Osteoblast (primary cell): ENCODE measurements at regions not wholly inside any gene's neighbourhood (a gene's known extent, or its start where the extent isn't known, plus 50 kb on each side); places are given as distances from the start of the nearest gene placed in this dataset.

ENCODE experiments used
- DNase-seq: peaks from one replicate; pipeline ENCODE4 v3.0.0; 2011; ENCODE audit warnings: low spot score, mixed read lengths; ENCODE audit not compliant: insufficient read length; ENCODE audit errors: missing footprints
- H2AFZ ChIP-seq: 2 replicates; pipeline ENCODE4 v1.6.0; 2011; ENCODE audit warnings: mild to moderate bottlenecking, low read length
- H3K27ac ChIP-seq: 2 replicates; pipeline ENCODE4 v1.5.1; 2011; ENCODE audit warnings: mild to moderate bottlenecking, low read depth, low read length, moderate library complexity
- H3K27me3 ChIP-seq: 2 replicates; pipeline ENCODE4 v1.6.0; 2012; ENCODE audit warnings: mild to moderate bottlenecking, control low read depth, inconsistent platforms, low read length, moderate library complexity; ENCODE audit not compliant: insufficient read depth
- H3K36me3 ChIP-seq: 2 replicates; pipeline ENCODE4 v1.5.1; 2011; ENCODE audit warnings: mild to moderate bottlenecking, low read length, control low read depth, moderate library complexity; ENCODE audit not compliant: insufficient read depth
- H3K4me1 ChIP-seq: 2 replicates; pipeline ENCODE4 v1.5.1; 2011; ENCODE audit warnings: mild to moderate bottlenecking, low read length, control low read depth, moderate library complexity; ENCODE audit not compliant: insufficient read depth
- H3K4me2 ChIP-seq: 2 replicates; pipeline ENCODE4 v1.6.0; 2011; ENCODE audit warnings: mild to moderate bottlenecking, low read length; ENCODE audit not compliant: insufficient read depth
- H3K4me3 ChIP-seq: fragments of 200-600 bp; sonication (generic); 3 replicates; pipeline ENCODE4 v1.5.1; 2012; ENCODE audit warnings: mild to moderate bottlenecking, low read length, inconsistent platforms; ENCODE audit not compliant: insufficient read depth
- H3K79me2 ChIP-seq: 2 replicates; pipeline ENCODE4 v1.6.0; 2012; ENCODE audit warnings: mild to moderate bottlenecking, low read length, control low read depth, inconsistent platforms; ENCODE audit not compliant: insufficient read depth
- H3K9me3 ChIP-seq: 2 replicates; pipeline ENCODE4 v1.5.1; 2011; ENCODE audit warnings: low read depth, low read length, control low read depth
- H4K20me1 ChIP-seq: 2 replicates; pipeline ENCODE4 v1.6.0; 2012; ENCODE audit warnings: mild to moderate bottlenecking, low read length, control low read depth; ENCODE audit not compliant: insufficient read depth
- TF ChIP-seq, protein P1 (sequence below): IDR thresholded peaks from 2 replicates; pipeline ENCODE4 v1.5.1; 2011; ENCODE audit warnings: mild to moderate bottlenecking, low read depth, low read length, moderate library complexity; ENCODE audit errors: extremely low read depth

DNA sequence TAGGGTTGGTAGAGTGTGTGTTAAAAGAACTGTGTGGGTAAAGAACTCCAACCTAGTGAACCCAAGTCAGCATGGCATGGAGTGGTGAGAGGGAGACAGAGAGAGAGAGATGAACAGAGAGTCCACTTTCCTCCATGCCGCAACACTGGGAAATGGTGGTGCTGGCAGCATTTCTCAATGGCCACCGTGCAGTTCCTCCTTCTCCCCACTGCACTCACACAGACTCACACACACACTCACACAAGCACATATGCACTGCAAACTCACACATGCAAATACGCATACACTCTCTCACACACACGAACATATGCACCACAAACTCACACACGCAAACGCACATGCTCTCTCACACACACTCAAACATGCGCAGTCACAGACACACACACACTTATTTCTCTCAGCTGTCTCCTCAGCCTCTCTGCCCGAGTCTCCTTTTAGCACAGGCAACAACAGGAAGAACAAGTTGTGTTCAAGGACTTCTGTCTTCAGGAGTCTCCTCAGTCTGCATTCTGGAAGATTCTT is 66.5 kb upstream of the LY86 start:
- H3K4me3 ChIP-seq = no peak overlapping the region
- no peaks in the 10 kb centered on the region for H3K79me2 ChIP-seq
- no peak overlapping the region for H3K27ac ChIP-seq
- no peaks in the 10 kb centered on the region for H3K4me1 ChIP-seq
- H2AFZ ChIP-seq = no peak overlapping the region
- no peak overlapping the region for H3K4me2 ChIP-seq
- no peaks in the 10 kb centered on the region for H3K36me3 ChIP-seq
- TF ChIP-seq, protein P1, sequence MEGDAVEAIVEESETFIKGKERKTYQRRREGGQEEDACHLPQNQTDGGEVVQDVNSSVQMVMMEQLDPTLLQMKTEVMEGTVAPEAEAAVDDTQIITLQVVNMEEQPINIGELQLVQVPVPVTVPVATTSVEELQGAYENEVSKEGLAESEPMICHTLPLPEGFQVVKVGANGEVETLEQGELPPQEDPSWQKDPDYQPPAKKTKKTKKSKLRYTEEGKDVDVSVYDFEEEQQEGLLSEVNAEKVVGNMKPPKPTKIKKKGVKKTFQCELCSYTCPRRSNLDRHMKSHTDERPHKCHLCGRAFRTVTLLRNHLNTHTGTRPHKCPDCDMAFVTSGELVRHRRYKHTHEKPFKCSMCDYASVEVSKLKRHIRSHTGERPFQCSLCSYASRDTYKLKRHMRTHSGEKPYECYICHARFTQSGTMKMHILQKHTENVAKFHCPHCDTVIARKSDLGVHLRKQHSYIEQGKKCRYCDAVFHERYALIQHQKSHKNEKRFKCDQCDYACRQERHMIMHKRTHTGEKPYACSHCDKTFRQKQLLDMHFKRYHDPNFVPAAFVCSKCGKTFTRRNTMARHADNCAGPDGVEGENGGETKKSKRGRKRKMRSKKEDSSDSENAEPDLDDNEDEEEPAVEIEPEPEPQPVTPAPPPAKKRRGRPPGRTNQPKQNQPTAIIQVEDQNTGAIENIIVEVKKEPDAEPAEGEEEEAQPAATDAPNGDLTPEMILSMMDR = no peak
- H4K20me1 ChIP-seq = no peaks in the 10 kb centered on the region
- H3K27me3 ChIP-seq = no peaks in the 10 kb centered on the region
- no peak for DNase-seq
- H3K9me3 ChIP-seq = no peaks in the 10 kb centered on the region

DNA sequence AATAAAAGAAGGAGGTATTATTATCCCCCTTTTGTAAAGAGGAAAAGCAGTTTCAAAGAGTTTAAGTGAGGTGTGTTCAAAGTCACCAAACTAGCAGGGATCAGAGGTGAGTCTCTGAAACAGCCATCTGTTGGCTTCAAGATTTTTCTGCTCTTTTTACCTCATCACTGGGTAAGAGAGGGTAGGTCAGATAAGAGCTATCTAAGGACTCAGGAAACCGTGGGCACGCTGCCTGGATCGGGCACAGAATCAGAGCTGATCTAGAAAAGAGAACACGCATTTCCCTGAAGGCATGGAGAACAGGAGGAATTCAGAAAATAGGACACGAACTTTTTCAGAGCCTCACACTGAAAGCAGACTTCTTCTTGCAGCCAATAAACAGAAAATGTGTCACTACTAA is 65.8 kb upstream of the LY86 start:
- no peak overlapping the region for H2AFZ ChIP-seq
- H4K20me1 ChIP-seq = no peaks in the 10 kb centered on the region
- H3K9me3 ChIP-seq = no peaks in the 10 kb centered on the region
- H3K4me1 ChIP-seq = no peaks in the 10 kb centered on the region
- TF ChIP-seq, protein P1 = no peak
- no peak overlapping the region for H3K4me3 ChIP-seq
- no peaks in the 10 kb centered on the region for H3K27me3 ChIP-seq
- H3K36me3 ChIP-seq = no peaks in the 10 kb centered on the region
- no peak overlapping the region for H3K27ac ChIP-seq
- no peak overlapping the region for H3K4me2 ChIP-seq
- DNase-seq = no peak
- no peaks in the 10 kb centered on the region for H3K79me2 ChIP-seq

DNA sequence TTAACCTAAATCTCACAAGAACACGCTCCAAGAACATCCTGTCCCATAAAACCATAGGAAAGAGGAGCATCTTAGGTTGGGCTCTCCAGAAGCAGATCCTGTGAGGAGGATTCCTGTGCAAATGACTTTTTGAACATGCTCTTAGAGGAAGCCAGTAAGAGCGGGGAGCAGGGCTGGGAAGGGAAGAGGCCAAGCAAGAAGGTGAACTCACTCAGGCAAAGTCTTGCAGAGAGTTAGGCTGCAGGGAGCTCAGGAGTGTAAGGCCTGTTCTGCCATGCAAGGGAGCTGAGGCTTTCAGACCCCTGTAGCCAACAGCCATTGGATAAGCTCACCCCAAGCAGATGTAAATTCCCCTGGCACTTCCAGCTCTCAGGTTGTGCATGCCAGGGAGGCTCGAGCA is 63.6 kb upstream of the LY86 start:
- Histone ChIP-seq H3K4me3 (no peak overlapping the region), H4K20me1 (no peaks in the 10 kb centered on the region), H3K9me3 (no peaks in the 10 kb centered on the region), H3K36me3 (no peaks in the 10 kb centered on the region), H2AFZ (no peak overlapping the region), H3K4me2 (no peak overlapping the region), H3K27ac (no peak overlapping the region), H3K4me1 (no peaks in the 10 kb centered on the region), H3K79me2 (no peaks in the 10 kb centered on the region), H3K27me3 (no peaks in the 10 kb centered on the region)
- no peak for DNase-seq
- TF ChIP-seq, protein P1 = no peak

DNA sequence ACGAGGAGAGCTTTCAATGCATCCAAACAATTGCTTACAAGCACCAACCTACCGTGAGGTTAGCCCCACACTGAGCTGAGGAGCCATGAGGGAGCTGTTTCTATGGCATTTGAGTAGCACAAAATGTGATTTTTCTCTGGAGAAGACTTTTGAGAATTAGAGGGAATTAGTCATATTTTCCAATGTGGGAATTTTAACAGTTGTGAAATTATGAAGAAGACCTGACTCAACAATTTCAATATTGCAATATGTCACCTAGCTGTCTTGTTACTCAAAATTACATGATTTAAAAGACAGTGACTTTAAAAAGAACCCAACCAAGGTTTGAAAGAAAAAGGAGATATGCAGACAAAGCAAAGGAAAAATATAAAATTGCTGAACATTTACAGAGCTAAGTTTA is 62.6 kb upstream of the LY86 start:
- no peak for DNase-seq
- Histone ChIP-seq H3K4me2 (no peak overlapping the region), H3K27me3 (no peaks in the 10 kb centered on the region), H2AFZ (no peak overlapping the region), H3K4me1 (no peaks in the 10 kb centered on the region), H3K9me3 (no peaks in the 10 kb centered on the region), H4K20me1 (no peaks in the 10 kb centered on the region), H3K36me3 (no peaks in the 10 kb centered on the region), H3K79me2 (no peaks in the 10 kb centered on the region), H3K4me3 (no peak overlapping the region), H3K27ac (no peak overlapping the region)
- TF ChIP-seq, protein P1 = no peak
